Stimulated activated CD4-positive, alpha-beta T cell treated with anti-CD3 and anti-CD28 coated beads, Interleukin-4, amount 100 ng/mL, for 4 hours (primary cell): ENCODE measurements at regions not wholly inside any gene's neighbourhood (a gene's known extent, or its start where the extent isn't known, plus 50 kb on each side); places are given as distances from the start of the nearest gene placed in this dataset.
"Not testable (repeated sequence)": the region's sequence is repeated elsewhere in the genome, so short reads cannot be mapped to it uniquely, and the experiment has no call there.

Experiments
- DNase-seq, 2 experiments: peaks; one replicate each; pipeline ENCODE4 v3.0.0-alpha.2; 2020

GRCh38 chrX:1906028-1906427 is 291.2 kb downstream of the ASMT start:
- no peak for DNase-seq

GRCh38 chrX:1908996-1909395 is 294.1 kb downstream of the ASMT start:
- DNase-seq = not testable (repeated sequence)

- DNase-seq = no peak
Measured at GRCh38 chrX:1909419-1910206, 294.8 kb downstream of the ASMT start.

GRCh38 chrX:1910207-1910470 is 295.3 kb downstream of the ASMT start:
- no peak for DNase-seq

- no peak for DNase-seq
Measured at GRCh38 chrX:1911401-1912128, 296.7 kb downstream of the ASMT start.

- DNase-seq = no peak
Measured at GRCh38 chrX:1912193-1912592, 297.3 kb downstream of the ASMT start.

GRCh38 chrX:1914606-1915365 is 299.9 kb downstream of the ASMT start:
- DNase-seq = no peak

GRCh38 chrX:1918780-1919179 is 303.9 kb downstream of the ASMT start:
- no peak for DNase-seq

- no peak for DNase-seq
Measured at GRCh38 chrX:1925053-1925481, 310.2 kb downstream of the ASMT start.

- no peak for DNase-seq
Measured at GRCh38 chrX:1928805-1929204, 313.9 kb downstream of the ASMT start.

- DNase-seq = no peak
Measured at GRCh38 chrX:1932231-1932630, 317.4 kb downstream of the ASMT start.

GRCh38 chrX:1933964-1934363 is 319.1 kb downstream of the ASMT start:
- no peak for DNase-seq

- no peak for DNase-seq
Measured at GRCh38 chrX:1935805-1936204, 320.9 kb downstream of the ASMT start.

- no peak for DNase-seq
Measured at GRCh38 chrX:1938190-1938589, 323.3 kb downstream of the ASMT start.

- no peak for DNase-seq
Measured at GRCh38 chrX:1941321-1941720, 326.5 kb downstream of the ASMT start.

GRCh38 chrX:1945879-1946278 is 331.0 kb downstream of the ASMT start:
- no peak for DNase-seq

- DNase-seq = no peak
Measured at GRCh38 chrX:1946974-1947373, 332.1 kb downstream of the ASMT start.
